ENCODE measurements at regions not wholly inside any gene's neighbourhood (a gene's known extent, or its start where the extent isn't known, plus 50 kb on each side); places are given as distances from the start of the nearest gene placed in this dataset.

DNA sequence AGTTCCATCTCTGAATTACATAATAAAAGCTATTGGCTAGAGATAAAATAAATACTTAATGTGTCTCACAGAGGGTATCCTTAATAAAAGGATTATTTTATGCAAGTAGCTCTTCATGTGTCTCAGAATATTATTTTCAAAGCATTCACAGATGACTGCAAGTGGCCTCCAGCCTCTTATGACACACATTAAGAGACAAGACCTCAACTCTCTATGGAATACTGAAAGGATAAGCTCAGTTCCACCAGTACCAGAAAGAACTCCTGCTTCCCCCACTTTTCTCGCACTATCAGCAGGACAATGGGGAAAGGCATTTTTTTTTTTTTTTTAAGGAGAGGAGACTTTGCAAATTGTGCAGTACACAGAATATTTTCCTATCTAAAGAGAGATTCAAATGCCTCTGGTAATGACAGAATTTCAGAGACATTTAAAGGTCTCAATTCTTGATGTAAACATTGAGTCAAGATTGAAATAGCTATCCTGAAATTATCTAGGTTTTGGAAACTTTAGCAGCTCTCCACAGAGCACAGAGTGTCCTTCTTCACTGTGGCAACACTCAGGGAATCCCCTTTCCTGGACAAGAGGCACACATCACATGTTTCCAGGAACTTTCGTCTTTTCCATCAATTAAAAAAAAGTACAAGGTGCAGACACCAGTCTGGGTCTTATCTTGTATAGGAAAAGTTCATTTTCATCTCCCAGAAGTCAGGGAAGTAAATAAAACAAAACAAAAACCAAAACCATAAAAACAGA, 122.0 kb upstream of the ANK3 start:
- H3K4me2 ChIP-seq = no peak overlapping the region; the same call in 1 of the 2 replicates
- H3K27me3 ChIP-seq (ENCODE audit: insufficient read depth) = no peaks in the 10 kb centered on the region
- no peaks in the 10 kb centered on the region for H3K9me2 ChIP-seq (ENCODE audit: insufficient read depth)
- H3K36me3 Mint-ChIP-seq (ENCODE audit: low read depth) = no peaks in the 10 kb centered on the region
- H3K4me3 Mint-ChIP-seq = no peak overlapping the region
- H3K4me3 ChIP-seq = no peak overlapping the region
- no peaks in the 10 kb centered on the region for H3K36me3 ChIP-seq (ENCODE audit: insufficient read depth)
- no peak for DNase-seq (ENCODE audit: low spot score)
- no peak for ATAC-seq
- no peaks in the 10 kb centered on the region for H3K27me3 Mint-ChIP-seq (ENCODE audit: insufficient read depth, low read depth, poor library complexity)
- H3K27ac Mint-ChIP-seq = peak overlapping the region; percentile 57
- no peak overlapping the region for H3K27ac ChIP-seq (ENCODE audit: low read depth)
- no peaks in the 10 kb centered on the region for H3F3A ChIP-seq (replicated peaks; ENCODE audit: low read depth)
- H3K4me1 Mint-ChIP-seq = peaks cover 39% of the 10 kb centered on the region; the same call in 2 of the 3 replicates
- H3K4me1 ChIP-seq (ENCODE audit: insufficient read depth) = peaks cover 8% of the 10 kb centered on the region
- H4K20me1 ChIP-seq (replicated peaks; ENCODE audit: insufficient read depth) = no peaks in the 10 kb centered on the region
- no peaks in the 10 kb centered on the region for H3K9me3 Mint-ChIP-seq
- no peak for TF ChIP-seq ZNF331 (CRISPR knock-in tag; IDR thresholded peaks at IDR 0.05; ENCODE audit: low read depth)
- no peak for TF ChIP-seq CTCF (conservative IDR thresholded peaks at IDR 0.05; ENCODE audit: low read depth in 2 of 2)
- TF ChIP-seq ZNF462 (CRISPR knock-in tag; IDR thresholded peaks at IDR 0.05) = no peak
- no peak for TF ChIP-seq STAT1 (IDR thresholded peaks at IDR 0.05; ENCODE audit: unreplicated experiment)
- TF ChIP-seq EZH2phosphoT487 (IDR thresholded peaks at IDR 0.05; ENCODE audit: unreplicated experiment) = no peak
- no peak for TF ChIP-seq ZNF114 (CRISPR knock-in tag; IDR thresholded peaks at IDR 0.05)
- TF ChIP-seq POLR2AphosphoS5 (IDR thresholded peaks at IDR 0.05; ENCODE audit: low read depth) = no peak
- TF ChIP-seq EZH2 (IDR thresholded peaks at IDR 0.05; ENCODE audit: low read depth, unreplicated experiment) = no peak
- no peak for TF ChIP-seq ETS1 (IDR thresholded peaks at IDR 0.05)
- TF ChIP-seq NANOG (IDR thresholded peaks at IDR 0.05; ENCODE audit: borderline replicate concordance) = no peak
- TF ChIP-seq JUNB (IDR thresholded peaks at IDR 0.05; ENCODE audit: unreplicated experiment) = no peak
- no peak for TF ChIP-seq CREB1 (CRISPR knock-in tag; IDR thresholded peaks at IDR 0.05; ENCODE audit: low read depth)
- no peak for TF ChIP-seq REST (IDR thresholded peaks at IDR 0.05; ENCODE audit: unreplicated experiment)
- H2AFZ ChIP-seq = no peak overlapping the region
- H3K79me2 ChIP-seq (replicated peaks; ENCODE audit: insufficient read depth) = no peaks in the 10 kb centered on the region

Measured in GM23338 (cell line).